Tibial nerve (tissue), 3 donors: ENCODE measurements at regions not wholly inside any gene's neighbourhood (a gene's known extent, or its start where the extent isn't known, plus 50 kb on each side); places are given as distances from the start of the nearest gene placed in this dataset.

Experiments used
- POLR2A ChIP-seq, 2 donors: fragments of 450-650 bp; IDR thresholded peaks; one replicate each; pipeline ENCODE4 v1.6.1; 2017; ENCODE audit warnings: antibody characterized with exemption in 2 of 2, mild to moderate bottlenecking in 2 of 2, moderate library complexity in 2 of 2
- TF ChIP-seq, protein P1 (sequence below), 5 experiments: fragments of 200-600 bp in 3 of 5; fragments of 450-650 bp in 2 of 5; sonication (generic) in 3 of 5; IDR thresholded peaks; one replicate each; pipeline ENCODE4 v1.5.1; 2016 to 2019; ENCODE audit warnings: antibody characterized with exemption in 5 of 5, mild to moderate bottlenecking in 3 of 5, moderate library complexity in 2 of 5

DNA sequence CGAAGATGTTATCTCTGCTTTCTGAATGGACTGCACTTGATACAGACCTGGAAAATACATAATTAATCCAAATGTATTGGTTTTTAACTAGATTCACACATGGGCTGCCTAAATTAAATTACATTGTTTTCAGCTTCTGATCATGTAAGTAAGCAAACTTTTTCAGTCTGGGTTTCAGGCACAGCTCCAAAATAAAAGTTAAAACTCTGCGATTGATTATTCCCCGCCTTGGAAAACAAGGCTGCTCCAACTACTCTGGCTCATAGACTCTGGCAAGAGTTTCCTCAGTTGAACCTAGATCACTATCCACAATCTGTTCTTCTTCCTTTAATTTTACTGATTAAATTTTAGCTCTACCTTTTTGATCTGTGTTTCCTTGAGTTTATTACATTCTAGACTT is 526.0 kb upstream of the SPRY2 start:
- TF ChIP-seq POLR2A (IDR thresholded peaks at IDR 0.05) = no peak
- TF ChIP-seq, protein P1, sequence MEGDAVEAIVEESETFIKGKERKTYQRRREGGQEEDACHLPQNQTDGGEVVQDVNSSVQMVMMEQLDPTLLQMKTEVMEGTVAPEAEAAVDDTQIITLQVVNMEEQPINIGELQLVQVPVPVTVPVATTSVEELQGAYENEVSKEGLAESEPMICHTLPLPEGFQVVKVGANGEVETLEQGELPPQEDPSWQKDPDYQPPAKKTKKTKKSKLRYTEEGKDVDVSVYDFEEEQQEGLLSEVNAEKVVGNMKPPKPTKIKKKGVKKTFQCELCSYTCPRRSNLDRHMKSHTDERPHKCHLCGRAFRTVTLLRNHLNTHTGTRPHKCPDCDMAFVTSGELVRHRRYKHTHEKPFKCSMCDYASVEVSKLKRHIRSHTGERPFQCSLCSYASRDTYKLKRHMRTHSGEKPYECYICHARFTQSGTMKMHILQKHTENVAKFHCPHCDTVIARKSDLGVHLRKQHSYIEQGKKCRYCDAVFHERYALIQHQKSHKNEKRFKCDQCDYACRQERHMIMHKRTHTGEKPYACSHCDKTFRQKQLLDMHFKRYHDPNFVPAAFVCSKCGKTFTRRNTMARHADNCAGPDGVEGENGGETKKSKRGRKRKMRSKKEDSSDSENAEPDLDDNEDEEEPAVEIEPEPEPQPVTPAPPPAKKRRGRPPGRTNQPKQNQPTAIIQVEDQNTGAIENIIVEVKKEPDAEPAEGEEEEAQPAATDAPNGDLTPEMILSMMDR (IDR thresholded peaks at IDR 0.05) = no peak
